ENCODE measurements at regions not wholly inside any gene's neighbourhood (a gene's known extent, or its start where the extent isn't known, plus 50 kb on each side); places are given as distances from the start of the nearest gene placed in this dataset.

DNA sequence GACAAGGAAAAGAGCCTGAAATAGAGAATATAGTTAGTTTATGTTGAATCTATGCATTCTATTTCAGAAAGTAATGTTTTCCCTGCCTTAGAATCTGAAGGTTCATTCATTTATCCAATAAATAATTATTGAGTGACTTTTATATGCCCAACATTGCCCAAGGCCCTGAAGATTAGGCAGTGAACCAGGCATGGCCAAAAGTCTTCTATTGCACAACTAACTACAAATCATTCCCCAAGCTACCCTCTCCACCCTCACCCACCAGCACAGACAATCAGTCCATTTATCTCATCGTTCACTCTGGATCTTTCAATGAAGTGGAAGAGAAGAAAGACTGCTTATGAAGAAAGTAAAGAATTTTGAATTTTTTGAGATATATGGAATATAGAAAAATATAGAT lies 268.4 kb downstream of the PLK2 start:
- Mint-ChIP-seq H3K36me3 (ENCODE audit: insufficient read depth, unreplicated experiment) (no peaks in the 10 kb centered on the region), H3K27ac (ENCODE audit: unreplicated experiment) (no peak overlapping the region), H3K27me3 (ENCODE audit: unreplicated experiment) (no peaks in the 10 kb centered on the region), H3K4me3 (ENCODE audit: low read depth, unreplicated experiment) (no peak overlapping the region), H3K4me1 (ENCODE audit: low read depth, unreplicated experiment) (peaks cover 16% of the 10 kb centered on the region), H3K9me3 (ENCODE audit: low read depth, unreplicated experiment) (peaks cover 3% of the 10 kb centered on the region)
- no peak for TF ChIP-seq CTCF (IDR thresholded peaks at IDR 0.05; ENCODE audit: unreplicated experiment)
- intact Hi-C loops (cut with micrococcal nuclease; ENCODE audit: unreplicated experiment) = no loop called here
- no TSS peak for BruUV-seq (replicated peaks)
- DNase-seq = no peak
- CTCF ChIA-PET = interaction anchor here (0.7 kb wide), 1 partner anchor 47 kb away, joined by 5 read pairs; no protein-coding TSS in a partner anchor

DNA sequence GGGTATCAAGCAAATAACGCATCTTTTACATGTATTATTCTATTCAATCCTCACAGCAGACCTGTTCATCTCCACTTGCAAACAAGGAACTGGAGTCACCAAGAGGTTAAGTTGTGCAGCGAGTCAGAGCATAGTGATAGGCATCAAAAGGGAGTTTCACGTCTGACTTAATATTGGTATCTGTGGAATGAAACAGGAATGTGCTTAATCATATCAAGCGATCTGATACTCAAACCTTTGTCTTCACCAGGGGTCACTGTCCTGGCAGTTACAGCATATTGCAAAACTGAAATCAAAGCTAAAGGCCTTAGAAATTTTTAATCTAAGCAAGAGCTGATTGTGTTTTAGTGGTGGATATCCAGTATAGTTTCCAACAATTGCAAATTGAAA lies 271.6 kb downstream of the PLK2 start:
- no peak for TF ChIP-seq CTCF (IDR thresholded peaks at IDR 0.05; ENCODE audit: unreplicated experiment)
- H3K4me3 Mint-ChIP-seq (ENCODE audit: low read depth, unreplicated experiment) = no peak overlapping the region
- CTCF ChIA-PET = interaction anchor here (0.7 to 1.6 kb wide), 6 partner anchors 52 to 493 kb away, joined by 3 to 9 read pairs (median 5); no protein-coding TSS in a partner anchor
- no peaks in the 10 kb centered on the region for H3K9me3 Mint-ChIP-seq (ENCODE audit: low read depth, unreplicated experiment)
- H3K27me3 Mint-ChIP-seq (ENCODE audit: unreplicated experiment) = no peaks in the 10 kb centered on the region
- DNase-seq = peak; percentile 55
- no TSS peak for BruUV-seq (replicated peaks)
- H3K4me1 Mint-ChIP-seq (ENCODE audit: low read depth, unreplicated experiment) = peaks cover 42% of the 10 kb centered on the region
- no peak overlapping the region for H3K27ac Mint-ChIP-seq (ENCODE audit: unreplicated experiment)
- intact Hi-C loops (cut with micrococcal nuclease; ENCODE audit: unreplicated experiment) = loop anchor here (1.0 to 10.0 kb wide), 5 partner anchors 47 to 893 kb away; partner anchors contain the start of gene PLK2
- H3K36me3 Mint-ChIP-seq (ENCODE audit: insufficient read depth, unreplicated experiment) = no peaks in the 10 kb centered on the region

DNA sequence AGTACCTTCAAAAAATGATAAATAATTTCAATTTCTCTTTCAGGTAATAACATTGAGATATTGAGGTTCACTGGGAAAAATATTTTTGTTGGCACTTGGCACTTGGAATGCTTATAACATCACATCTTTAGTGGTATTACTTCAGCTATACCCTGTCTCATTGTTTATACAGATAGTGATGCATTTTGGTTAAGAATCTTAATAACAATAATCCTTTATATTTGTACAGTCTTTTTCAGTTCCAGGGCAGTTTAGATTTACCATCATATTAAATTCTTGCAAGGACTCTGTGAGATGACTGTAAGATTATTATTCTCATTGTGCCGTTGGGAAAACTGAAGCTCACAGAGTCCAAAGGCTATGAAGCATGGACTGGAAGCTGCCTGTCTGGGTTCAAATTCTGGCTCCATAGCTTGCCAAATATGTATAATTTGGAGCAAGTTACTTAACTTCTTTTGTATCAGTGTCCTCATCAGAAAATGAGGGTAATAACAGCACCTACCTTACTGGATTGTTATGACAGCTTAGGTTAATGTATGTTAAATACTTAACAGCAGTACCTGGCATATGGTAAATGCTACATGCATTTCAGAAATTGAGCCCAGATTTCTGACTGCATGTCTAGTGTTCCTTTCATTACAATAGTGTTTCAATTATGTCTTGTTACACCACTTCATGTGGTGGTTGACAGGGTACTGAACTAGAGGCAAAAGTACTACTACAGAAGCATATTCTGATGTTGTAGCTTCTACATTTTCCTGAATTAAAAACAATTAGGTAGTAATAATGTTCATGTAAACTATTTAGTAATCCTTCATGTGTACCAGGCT lies 272.2 kb downstream of the PLK2 start:
- Mint-ChIP-seq H3K9me3 (ENCODE audit: low read depth, unreplicated experiment) (no peaks in the 10 kb centered on the region), H3K27ac (ENCODE audit: unreplicated experiment) (no peak overlapping the region), H3K27me3 (ENCODE audit: unreplicated experiment) (no peaks in the 10 kb centered on the region), H3K4me3 (ENCODE audit: low read depth, unreplicated experiment) (no peak overlapping the region), H3K4me1 (ENCODE audit: low read depth, unreplicated experiment) (peaks cover 48% of the 10 kb centered on the region), H3K36me3 (ENCODE audit: insufficient read depth, unreplicated experiment) (no peaks in the 10 kb centered on the region)
- CTCF ChIA-PET = interaction anchor here (1.0 to 1.6 kb wide), 4 partner anchors 52 to 408 kb away, joined by 4 to 9 read pairs (median 5); no protein-coding TSS in a partner anchor
- TF ChIP-seq CTCF (IDR thresholded peaks at IDR 0.05; ENCODE audit: unreplicated experiment) = no peak
- intact Hi-C loops (cut with micrococcal nuclease; ENCODE audit: unreplicated experiment) = loop anchor here (1.0 to 10.0 kb wide), 5 partner anchors 47 to 893 kb away; partner anchors contain the start of gene PLK2
- no TSS peak for BruUV-seq (replicated peaks)
- no peak for DNase-seq

DNA sequence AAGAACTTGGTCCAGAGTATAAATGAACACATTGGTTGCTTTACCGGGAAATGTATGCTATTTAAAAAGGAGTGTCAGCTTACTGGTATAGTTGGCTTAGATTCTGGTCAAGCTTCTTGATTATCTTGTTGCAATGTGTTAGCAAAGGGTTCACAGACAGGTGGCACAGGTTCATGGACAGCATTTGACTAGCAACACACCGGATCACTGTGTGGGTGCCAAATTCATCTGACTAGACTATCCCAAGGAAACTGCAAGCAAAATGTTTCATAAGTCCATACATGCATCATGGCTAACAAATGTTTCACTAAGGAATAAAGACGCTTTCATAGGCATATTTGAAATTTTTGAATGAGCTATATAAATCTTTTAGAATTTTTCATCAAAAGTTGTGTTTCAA lies 274.1 kb downstream of the PLK2 start:
- no peaks in the 10 kb centered on the region for H3K36me3 Mint-ChIP-seq (ENCODE audit: insufficient read depth, unreplicated experiment)
- intact Hi-C loops (cut with micrococcal nuclease; ENCODE audit: unreplicated experiment) = loop anchor here (5.0 to 10.0 kb wide), 3 partner anchors 49 to 891 kb away; no protein-coding TSS in a partner anchor
- CTCF ChIA-PET = no interaction called here
- H3K27me3 Mint-ChIP-seq (ENCODE audit: unreplicated experiment) = no peaks in the 10 kb centered on the region
- H3K9me3 Mint-ChIP-seq (ENCODE audit: low read depth, unreplicated experiment) = no peaks in the 10 kb centered on the region
- H3K27ac Mint-ChIP-seq (ENCODE audit: unreplicated experiment) = peak overlapping the region; percentile 44
- no peak for TF ChIP-seq CTCF (IDR thresholded peaks at IDR 0.05; ENCODE audit: unreplicated experiment)
- peak; percentile 6 for DNase-seq
- no TSS peak for BruUV-seq (replicated peaks)
- H3K4me3 Mint-ChIP-seq (ENCODE audit: low read depth, unreplicated experiment) = no peak overlapping the region
- H3K4me1 Mint-ChIP-seq (ENCODE audit: low read depth, unreplicated experiment) = peaks cover 56% of the 10 kb centered on the region
